GM21737 (cell line): ENCODE measurements at regions not wholly inside any gene's neighbourhood (a gene's known extent, or its start where the extent isn't known, plus 50 kb on each side); places are given as distances from the start of the nearest gene placed in this dataset.

Experiments used
- ATAC-seq: cut with Tn5 transposase; IDR thresholded peaks from one replicate; pipeline ENCODE4 v1.9.1; 2021; ENCODE audit warnings: mild to moderate bottlenecking, moderate library complexity; ENCODE audit not compliant: unreplicated experiment

- no peak for ATAC-seq
These were observed 289.4 kb downstream of the CHRM3 start for GRCh38 chr1:239675735-239676134.

GRCh38 chr1:239676522-239677273 lies 290.3 kb downstream of the CHRM3 start:
- ATAC-seq, result no peak

DNA sequence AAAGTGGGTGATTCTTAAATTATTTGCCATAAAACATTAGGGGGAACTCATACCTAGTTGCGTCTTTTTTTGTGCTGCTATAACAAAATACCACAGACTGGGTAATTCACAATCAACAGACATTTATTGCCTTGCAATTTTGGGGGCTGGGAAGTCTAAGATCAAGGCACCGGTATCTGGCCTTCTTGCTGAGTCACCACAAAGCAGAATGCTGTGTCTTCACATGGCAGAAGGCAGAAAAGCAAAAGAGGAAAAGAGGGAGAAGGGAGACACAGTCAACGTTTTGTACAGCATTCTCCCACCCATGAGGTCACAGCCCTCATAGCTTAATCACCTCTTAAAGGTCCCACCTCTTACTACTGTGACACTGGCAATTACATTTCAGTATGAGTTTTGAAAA lies 291.0 kb downstream of the CHRM3 start:
- no peak for ATAC-seq

DNA sequence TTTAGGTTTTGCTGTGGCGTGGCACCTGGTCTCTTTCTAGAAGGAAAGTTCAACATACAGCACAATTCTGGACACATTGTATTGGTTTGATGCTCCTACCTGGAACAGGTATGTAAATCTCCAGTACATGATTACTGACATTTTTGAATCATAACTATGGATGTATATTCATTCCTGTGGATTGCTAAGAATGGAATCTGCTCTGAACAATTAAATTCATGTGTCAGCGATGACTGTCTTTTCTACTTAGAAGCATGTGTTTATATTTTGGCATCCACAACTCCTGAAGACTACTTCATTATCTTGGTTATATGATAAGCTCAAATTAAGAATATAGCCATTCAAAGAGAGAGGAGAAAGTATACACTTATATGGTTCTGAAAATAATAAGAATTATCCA lies 291.8 kb downstream of the CHRM3 start:
- ATAC-seq, result no peak

- no peak for ATAC-seq
These were observed 295.7 kb downstream of the CHRM3 start for GRCh38 chr1:239682046-239682445.

DNA sequence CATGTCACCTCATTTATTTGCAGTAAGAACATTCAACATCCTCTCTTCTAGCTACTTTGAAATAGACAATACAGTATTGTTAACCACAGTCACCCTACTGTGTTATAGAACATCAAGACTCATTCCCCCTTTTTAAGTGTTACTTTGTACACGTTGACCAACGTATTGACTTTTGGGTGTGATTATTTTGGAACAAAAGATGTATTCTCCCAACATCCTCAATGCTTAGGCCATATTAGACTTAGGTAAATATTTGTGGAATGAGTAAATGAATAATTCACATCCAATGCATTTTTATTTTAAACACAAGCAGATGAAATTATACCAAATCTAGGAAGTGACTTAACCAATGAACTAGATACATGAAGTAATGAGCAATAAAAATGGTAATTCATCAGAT lies 296.6 kb downstream of the CHRM3 start:
- ATAC-seq, result no peak

- ATAC-seq, result no peak
These were observed 300.0 kb downstream of the CHRM3 start for GRCh38 chr1:239686386-239686785.

DNA sequence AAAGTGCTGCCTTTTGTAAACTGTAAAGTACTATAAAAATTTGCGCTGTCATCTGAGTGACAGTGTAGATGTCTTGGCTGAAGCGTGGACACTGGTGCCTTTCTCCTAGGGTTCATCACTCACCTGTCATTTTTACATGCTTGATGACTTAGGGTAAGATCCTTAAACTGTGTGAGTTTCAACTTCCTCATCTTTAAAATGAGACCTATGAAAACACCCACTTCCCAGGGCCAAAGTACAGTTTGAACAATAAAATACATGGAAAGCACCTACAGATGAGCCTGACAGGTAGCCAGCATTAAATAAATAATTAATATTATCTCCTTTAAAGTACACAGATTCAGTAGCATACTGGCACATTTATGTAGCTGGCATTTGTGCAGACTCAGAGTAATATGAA lies 309.9 kb downstream of the CHRM3 start:
- ATAC-seq, result no peak

GRCh38 chr1:239700667-239701066 lies 314.3 kb downstream of the CHRM3 start:
- ATAC-seq, result no peak

DNA sequence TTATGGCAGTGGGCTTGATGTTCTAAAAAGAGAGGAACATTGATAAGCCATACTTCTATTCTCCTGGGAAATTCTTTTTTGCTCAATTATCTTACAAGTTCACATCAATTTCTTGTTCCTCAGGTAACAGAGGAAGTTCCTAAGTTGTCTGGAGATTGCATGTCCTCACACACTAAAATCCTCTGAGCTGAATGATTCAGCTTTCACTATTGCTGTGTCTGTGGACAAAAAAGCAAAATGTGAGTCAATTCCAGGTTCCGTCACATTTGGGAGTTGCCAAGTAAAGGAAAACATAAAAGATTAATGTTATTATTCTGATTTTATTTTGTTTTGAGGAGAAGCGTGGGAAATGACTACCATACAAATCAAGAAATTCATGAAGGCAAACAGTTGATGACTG lies 316.7 kb downstream of the CHRM3 start:
- no peak for ATAC-seq

DNA sequence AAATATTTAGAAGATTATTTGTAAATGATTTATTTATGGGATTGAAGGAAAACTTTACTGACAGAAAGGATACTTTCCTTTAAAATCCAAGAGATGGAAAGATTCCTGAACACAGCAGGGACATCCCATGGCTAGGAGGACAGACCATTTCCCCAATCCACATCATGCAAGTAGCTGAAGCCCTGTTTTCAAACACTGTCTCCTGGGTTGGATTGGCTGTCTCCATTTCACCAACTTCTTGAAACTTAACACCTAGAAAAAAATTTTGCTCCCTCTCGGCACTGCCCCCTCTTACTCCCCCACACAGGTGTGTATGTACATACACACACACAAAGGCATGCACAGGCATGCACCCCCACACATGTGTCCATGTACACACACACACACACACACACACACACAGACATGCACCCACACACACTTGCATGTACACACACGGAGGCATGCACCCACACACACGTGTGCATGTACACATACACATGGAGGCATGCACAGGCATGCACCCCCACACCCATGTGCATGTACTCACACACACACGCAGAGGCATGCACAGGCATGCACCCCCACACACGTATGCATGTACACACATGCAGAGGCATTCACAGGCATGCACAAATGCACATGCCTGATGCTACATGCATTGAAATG lies 320.0 kb downstream of the CHRM3 start:
- ATAC-seq, result no peak

- no peak for ATAC-seq
These were observed 321.2 kb downstream of the CHRM3 start for GRCh38 chr1:239707615-239708014.

- no peak for ATAC-seq
These were observed 322.3 kb downstream of the CHRM3 start for GRCh38 chr1:239708622-239709021.

DNA sequence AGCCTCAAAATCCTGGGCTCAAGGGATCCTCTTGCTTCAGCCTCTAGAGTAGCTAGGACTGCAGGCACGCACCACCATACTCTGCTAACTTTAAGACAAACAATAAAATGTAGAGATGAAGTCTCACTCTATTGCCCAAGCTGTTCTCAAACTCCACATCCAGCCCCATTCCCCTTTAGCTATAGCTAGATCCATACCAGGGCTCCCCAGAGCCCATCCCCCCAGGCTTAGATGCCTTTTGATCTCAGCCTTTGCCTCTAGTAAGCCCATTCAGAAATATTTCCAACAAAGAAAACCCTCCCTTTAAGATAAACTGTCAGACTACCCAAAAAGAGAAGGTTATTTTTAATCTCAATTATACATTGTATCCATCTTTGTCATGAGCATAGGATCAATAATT lies 325.4 kb downstream of the CHRM3 start:
- ATAC-seq, result no peak

DNA sequence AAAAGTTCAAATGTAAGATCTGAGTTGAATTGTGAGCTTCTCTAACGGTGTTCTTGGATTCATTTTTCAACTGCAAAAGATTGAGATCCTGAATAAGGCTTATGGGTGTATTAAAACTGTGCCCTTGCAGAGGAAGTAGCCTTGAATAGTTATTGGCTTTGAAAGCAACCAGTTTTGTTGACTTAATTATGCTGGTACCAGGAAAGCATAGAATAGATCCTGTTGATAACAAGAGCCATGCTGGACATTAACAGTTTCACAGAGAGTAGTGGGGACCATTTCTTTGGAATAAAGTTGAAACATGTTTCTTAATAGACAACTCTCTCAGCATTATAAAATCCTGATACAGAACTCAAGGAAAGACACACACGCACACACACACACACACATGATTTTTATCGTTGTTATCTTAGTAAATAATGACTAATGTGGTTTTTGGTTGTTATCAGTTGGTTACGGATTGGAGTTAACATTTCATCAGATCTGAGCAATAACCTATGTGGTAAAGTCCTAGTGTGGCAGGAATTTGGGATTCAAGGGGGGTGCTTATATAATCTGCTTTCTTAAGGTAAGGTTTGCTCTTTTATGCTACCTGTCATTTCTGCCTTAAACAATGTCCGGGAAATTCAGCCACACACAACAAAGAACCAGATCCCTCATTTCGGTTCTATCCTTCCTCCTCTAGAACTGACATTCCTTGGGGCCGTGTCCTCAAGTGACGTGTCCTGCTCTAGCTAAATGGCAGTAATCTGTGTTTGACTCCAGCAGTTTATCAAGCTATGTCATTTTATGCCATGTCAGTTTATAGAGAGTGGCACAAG lies 330.9 kb downstream of the CHRM3 start:
- no peak for ATAC-seq

- ATAC-seq, result no peak
These were observed 331.5 kb downstream of the CHRM3 start for GRCh38 chr1:239717918-239718184.

GRCh38 chr1:239718571-239718970 lies 332.2 kb downstream of the CHRM3 start:
- ATAC-seq, result no peak

GRCh38 chr1:239718997-239719628 lies 332.7 kb downstream of the CHRM3 start:
- no peak for ATAC-seq

- no peak for ATAC-seq
These were observed 333.4 kb downstream of the CHRM3 start for GRCh38 chr1:239719642-239720258.

DNA sequence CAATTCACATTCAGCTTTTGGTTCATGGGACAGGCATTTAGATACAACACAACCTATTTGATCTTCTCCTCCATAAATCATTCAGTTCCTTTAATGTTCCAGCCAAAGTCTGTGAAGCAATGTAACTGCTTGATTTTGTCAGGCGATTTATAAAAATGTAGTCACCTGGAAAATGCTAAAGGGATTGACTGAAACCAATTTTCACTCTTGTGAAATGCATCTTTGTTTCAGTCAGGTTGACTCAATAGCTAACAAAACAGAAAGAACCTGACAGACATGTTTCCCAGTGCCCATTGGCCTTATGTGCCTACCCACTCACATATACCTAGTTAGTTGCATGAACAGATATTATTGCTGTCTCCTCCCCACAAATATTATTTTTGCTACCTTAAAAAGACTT lies 335.7 kb downstream of the CHRM3 start:
- no peak for ATAC-seq

- no peak for ATAC-seq
These were observed 337.5 kb downstream of the CHRM3 start for GRCh38 chr1:239723776-239724367.
